DMS153 treated with DMSO at 0.1 percent for 48 hours (cell line): ENCODE measurements at regions not wholly inside any gene's neighbourhood (a gene's known extent, or its start where the extent isn't known, plus 50 kb on each side); places are given as distances from the start of the nearest gene placed in this dataset.

Source experiments
- DNase-seq: peaks from one replicate; lab custom pipeline; 2025; ENCODE audit not compliant: unreplicated experiment; lab: John Stamatoyannopoulos, UW

- no peak for DNase-seq
Measured at GRCh38 chr2:23092831-23093230, 292.1 kb upstream of the KLHL29 start.

DNA sequence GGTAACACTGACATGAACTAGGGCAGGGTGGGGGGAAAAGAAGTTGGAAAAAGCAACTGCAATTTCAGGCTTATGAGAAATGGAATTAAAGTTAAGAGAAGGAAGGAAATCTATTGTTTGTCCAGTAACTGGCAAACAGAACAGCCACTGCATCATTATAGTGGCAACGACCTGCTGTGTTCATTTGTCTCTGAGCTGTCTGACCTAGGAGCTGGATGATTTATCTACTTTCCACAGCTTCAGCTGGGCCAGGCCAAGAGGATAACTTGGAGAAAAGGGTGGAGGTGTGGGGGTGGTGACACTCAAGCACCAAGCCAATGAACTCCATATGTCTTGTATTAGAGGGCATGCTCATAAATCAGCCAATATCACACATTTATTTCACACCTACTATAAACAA lies 291.5 kb upstream of the KLHL29 start:
- peak; percentile 51 for DNase-seq

DNA sequence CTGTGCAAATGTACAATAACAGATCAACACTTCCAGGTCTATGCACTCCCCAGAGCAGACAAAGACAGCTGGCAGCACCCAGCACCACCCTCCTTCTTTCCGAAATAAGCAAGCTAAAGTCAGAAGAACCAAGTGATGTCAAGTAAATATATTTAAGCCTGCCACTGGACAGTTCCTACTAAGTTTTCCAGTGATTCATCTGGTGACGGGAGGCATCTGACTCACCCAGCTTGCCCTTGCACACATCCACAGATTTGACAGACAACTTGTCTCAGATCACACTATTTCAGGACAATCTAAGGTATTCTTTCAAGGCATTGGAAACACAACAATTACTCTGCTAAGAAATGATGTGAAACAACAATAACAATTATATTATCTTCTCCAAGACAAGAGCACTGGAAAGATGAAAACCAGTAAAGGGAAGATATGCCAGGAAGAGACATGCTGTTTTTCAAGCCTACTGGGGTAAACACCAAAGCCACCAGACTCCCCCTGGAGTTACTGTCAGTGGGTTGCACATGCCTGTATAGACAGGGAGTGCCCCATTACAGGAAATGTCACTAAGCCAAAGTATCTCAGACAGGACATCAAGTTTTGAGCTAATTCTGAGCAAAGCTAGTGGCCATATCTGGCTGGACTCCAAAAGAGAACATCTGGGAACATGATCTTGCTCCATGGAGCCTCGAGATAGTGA lies 287.9 kb upstream of the KLHL29 start:
- DNase-seq, result no peak

DNA sequence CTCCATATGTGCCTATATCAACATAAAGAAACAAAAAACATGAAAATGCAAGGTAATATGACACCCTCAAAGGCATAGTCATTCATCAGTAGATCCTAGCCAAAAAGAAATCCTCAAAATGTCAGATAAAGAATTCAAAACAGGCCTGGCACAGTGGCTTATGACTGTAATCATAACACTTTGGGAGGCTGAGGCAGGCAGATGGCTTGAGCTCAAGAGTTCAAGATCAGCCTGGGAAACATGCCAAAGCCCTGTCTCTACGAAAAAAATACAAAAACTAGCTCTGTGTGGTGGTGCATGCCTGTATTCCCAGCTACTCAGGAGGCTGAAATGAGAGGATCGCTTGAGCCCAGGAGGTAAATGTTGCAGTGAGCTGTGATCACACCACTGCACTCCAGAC lies 284.6 kb upstream of the KLHL29 start:
- DNase-seq, result no peak

DNA sequence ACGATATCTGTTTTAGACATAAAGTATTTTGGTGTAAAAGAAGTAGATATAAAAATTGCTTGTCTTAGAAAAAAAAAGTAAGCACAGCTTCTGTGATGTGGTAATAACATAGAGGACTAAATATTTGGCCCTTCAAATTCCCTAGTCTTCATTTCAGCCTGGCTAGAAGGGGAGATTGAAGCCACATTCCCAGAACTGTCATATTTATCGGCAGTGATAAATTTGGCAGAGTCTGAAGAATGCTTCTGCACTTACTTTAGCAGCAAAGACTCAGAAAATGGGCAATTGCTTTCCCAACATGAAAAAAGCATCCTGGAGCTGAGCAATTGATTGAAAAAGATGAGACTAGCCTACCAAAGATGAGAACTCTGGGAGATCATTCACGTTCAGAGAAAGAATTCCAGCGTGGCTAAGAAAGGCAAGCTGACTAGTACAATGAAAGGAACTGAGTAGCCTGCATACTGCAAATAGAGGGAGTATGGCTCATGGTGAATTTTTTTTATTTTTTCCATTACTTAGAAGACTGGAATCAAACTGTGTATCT lies 278.7 kb upstream of the KLHL29 start:
- DNase-seq, result no peak

- DNase-seq, result no peak
Measured at GRCh38 chr2:23107327-23107941, 277.5 kb upstream of the KLHL29 start.

DNA sequence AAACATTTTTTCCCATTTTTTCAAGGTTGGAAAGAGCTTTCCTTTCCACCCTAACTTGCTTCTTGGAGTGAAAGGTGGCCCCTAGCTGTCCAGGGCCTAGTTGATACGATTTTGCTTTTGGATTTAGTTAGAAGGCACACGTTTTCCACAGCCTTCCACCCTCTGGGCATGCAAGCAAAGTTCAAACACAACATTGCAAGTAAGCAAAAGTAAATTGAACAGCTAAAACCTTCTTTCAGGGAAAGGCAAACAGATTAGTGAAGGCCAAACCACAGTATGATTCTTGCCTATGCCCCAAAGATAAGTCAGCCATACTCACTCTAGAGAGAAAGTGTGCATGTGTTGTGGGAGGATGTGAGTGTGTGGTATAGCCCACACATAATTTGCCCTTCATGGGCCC lies 273.7 kb upstream of the KLHL29 start:
- no peak for DNase-seq

GRCh38 chr2:23112517-23112916 lies 272.5 kb upstream of the KLHL29 start:
- DNase-seq, result no peak

GRCh38 chr2:23114299-23114698 lies 270.7 kb upstream of the KLHL29 start:
- DNase-seq, result no peak

DNA sequence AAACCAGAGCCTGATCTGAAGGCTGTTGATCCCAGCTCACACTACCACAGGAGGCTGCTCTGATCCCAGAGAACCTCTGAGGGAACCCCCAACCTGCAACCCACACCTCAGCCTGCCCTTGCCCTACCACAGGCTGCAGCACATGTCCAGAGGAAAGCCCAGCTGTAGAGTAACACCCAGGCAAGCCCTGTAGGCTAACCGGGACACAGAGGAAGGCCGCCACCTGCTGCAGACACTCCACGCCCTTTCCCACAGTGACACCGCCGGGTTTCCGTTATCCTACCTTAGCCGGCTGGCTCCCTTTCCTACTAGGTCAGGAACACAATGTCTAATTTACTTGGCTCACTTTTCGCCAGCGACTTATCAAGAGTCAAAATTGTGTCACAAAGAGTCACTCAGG lies 266.7 kb upstream of the KLHL29 start:
- no peak for DNase-seq

- no peak for DNase-seq
Measured at GRCh38 chr2:23118894-23119293, 266.1 kb upstream of the KLHL29 start.

GRCh38 chr2:23120161-23120560 lies 264.8 kb upstream of the KLHL29 start:
- no peak for DNase-seq

DNA sequence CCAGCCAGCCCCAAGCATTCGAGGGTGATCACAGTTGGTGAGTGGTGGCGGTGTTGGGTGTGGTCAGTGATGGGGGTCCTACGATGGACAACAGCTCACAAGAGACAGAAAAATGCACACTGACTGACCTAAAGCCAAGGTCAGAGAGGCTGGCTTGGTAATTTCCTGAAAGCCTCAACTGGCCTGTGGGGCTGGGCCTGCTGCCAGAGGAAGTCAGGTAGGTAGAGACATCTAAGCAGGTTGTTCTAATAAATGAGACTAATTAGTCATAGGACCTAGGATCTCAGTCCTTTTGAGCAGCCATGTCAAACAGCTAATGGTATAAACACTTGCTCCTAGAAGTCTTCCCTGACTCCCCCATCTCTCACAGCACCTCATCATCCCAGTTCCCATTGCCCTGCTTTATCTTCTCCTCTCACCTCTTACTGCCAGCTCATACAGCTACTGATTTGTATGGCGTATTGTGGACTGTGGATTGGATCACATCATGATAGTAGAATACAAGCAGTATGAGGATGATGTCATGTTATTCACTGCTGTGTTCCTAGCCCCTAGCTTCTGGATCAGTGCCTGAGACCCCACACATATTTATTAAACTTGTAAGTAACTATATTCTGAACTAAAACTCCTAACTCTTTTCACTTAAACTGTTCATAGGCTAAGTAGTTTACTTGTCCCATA lies 262.9 kb upstream of the KLHL29 start:
- no peak for DNase-seq

- no peak for DNase-seq
Measured at GRCh38 chr2:23122681-23123215, 262.2 kb upstream of the KLHL29 start.

GRCh38 chr2:23123686-23124085 lies 261.3 kb upstream of the KLHL29 start:
- DNase-seq, result no peak

GRCh38 chr2:23124214-23124750 lies 260.7 kb upstream of the KLHL29 start:
- DNase-seq, result no peak

- no peak for DNase-seq
Measured at GRCh38 chr2:23127465-23127864, 257.5 kb upstream of the KLHL29 start.

DNA sequence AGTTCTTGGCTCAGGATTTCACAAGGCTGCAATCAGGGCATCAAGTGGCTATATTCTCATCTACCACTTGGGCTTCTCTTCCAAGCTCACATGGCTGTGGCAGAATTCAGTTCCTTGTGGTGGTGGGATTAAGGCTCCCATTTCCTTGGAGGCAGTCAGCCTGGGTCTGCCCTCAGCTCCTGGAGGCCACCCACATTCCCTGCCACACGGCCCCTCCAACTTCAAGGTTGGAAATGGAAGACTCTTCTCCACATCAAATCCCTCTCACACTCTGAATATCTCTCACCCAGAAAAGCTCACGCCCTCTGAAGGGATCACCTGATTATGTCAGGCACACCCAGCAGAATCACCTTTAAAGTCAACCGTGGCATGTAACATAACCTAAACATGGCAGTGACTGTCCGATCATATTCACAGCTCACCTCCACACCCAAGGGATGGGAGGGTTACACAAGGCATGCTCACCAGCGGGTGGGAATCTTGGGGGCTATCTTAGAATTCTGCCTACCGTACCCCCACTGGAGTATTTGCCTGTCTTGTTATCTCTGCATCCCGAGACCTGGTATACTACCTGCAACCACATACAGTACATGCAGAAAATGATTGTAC lies 256.2 kb upstream of the KLHL29 start:
- DNase-seq, result no peak

- no peak for DNase-seq
Measured at GRCh38 chr2:23131066-23131575, 253.9 kb upstream of the KLHL29 start.

DNA sequence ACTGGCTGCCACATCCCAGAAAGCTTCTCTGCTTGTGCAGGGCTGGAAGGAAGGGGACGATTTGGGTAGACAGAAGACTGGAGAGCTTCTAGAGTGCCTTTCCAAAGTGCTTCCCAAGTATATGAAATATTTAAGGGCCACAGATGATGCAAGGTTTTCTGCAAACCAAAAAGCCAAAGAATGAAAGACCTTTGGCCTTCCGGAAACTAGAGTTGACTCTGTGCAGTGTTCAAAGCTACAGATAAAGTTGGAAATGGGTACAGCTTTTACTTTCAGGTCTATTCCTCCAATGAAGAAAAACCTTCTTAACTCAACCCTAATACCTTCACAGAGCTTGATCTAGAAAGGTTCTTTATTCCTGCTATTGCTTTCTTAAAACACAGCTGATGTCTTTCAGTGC lies 253.0 kb upstream of the KLHL29 start:
- no peak for DNase-seq
